GM21825 (cell line): ENCODE measurements at regions not wholly inside any gene's neighbourhood (a gene's known extent, or its start where the extent isn't known, plus 50 kb on each side); places are given as distances from the start of the nearest gene placed in this dataset.
"Not testable (repeated sequence)": the region's sequence is repeated elsewhere in the genome, so short reads cannot be mapped to it uniquely, and the experiment has no call there.

Experiments used
- ATAC-seq: cut with Tn5 transposase; IDR thresholded peaks from one replicate; pipeline ENCODE4 v1.9.1; 2021; ENCODE audit warnings: mild to moderate bottlenecking, moderate library complexity; ENCODE audit not compliant: unreplicated experiment

- not testable (repeated sequence) for ATAC-seq
Observed at GRCh38 chr7:80019809-80020207, 114.8 kb upstream of the GNAI1 start.

GRCh38 chr7:80018941-80019808 is 115.5 kb upstream of the GNAI1 start:
- peak; percentile 91 for ATAC-seq

- no peak for ATAC-seq
Observed at GRCh38 chr7:80017101-80017698, 117.4 kb upstream of the GNAI1 start.

GRCh38 chr7:80014511-80014910 is 120.1 kb upstream of the GNAI1 start:
- ATAC-seq = no peak

GRCh38 chr7:80008039-80008438 is 126.6 kb upstream of the GNAI1 start:
- no peak for ATAC-seq

GRCh38 chr7:80002865-80003264 is 131.8 kb upstream of the GNAI1 start:
- ATAC-seq = no peak

GRCh38 chr7:79998363-79998762 is 136.3 kb upstream of the GNAI1 start:
- no peak for ATAC-seq

- ATAC-seq = no peak
Observed at GRCh38 chr7:79997345-79997744, 137.3 kb upstream of the GNAI1 start.

- not testable (repeated sequence) for ATAC-seq
Observed at GRCh38 chr7:79995741-79996140, 138.9 kb upstream of the GNAI1 start.

- ATAC-seq = no peak
Observed at GRCh38 chr7:79988653-79989052, 146.0 kb upstream of the GNAI1 start.

GRCh38 chr7:79984210-79984609 is 150.4 kb upstream of the GNAI1 start:
- ATAC-seq = no peak

GRCh38 chr7:79982141-79982770 is 152.4 kb upstream of the GNAI1 start:
- no peak for ATAC-seq

GRCh38 chr7:79980376-79980775 is 154.3 kb upstream of the GNAI1 start:
- ATAC-seq = no peak

GRCh38 chr7:79979437-79979836 is 155.2 kb upstream of the GNAI1 start:
- ATAC-seq = no peak

GRCh38 chr7:79977481-79977880 is 157.2 kb upstream of the GNAI1 start:
- no peak for ATAC-seq

GRCh38 chr7:79976711-79977020 is 158.0 kb upstream of the GNAI1 start:
- ATAC-seq = not testable (repeated sequence)

- not testable (repeated sequence) for ATAC-seq
Observed at GRCh38 chr7:79975986-79976710, 158.5 kb upstream of the GNAI1 start.

- ATAC-seq = no peak
Observed at GRCh38 chr7:79973455-79973854, 161.2 kb upstream of the GNAI1 start.

- ATAC-seq = no peak
Observed at GRCh38 chr7:79971058-79971457, 163.6 kb upstream of the GNAI1 start.

- no peak for ATAC-seq
Observed at GRCh38 chr7:79968894-79969293, 165.7 kb upstream of the GNAI1 start.

GRCh38 chr7:79968077-79968648 is 166.5 kb upstream of the GNAI1 start:
- ATAC-seq = no peak
